GM12892 (cell line): ENCODE measurements at regions not wholly inside any gene's neighbourhood (a gene's known extent, or its start where the extent isn't known, plus 50 kb on each side); places are given as distances from the start of the nearest gene placed in this dataset.

Experiments used
- POLR2A ChIP-seq: IDR thresholded peaks from 2 replicates; pipeline ENCODE4 v1.6.1; 2011; ENCODE audit warnings: low read depth, low read length, control low read depth
- POLR2AphosphoS5 ChIP-seq: IDR thresholded peaks from 2 replicates; pipeline ENCODE4 v1.6.1; 2011; ENCODE audit warnings: low read depth, low read length, control low read depth

- TF ChIP-seq POLR2AphosphoS5 (no peak), POLR2A (no peak)
Observed at GRCh38 chr7:33743594-33743993, 161.7 kb upstream of the BMPER start.
